Left cardiac atrium (tissue), 4 donors: ENCODE measurements at regions not wholly inside any gene's neighbourhood (a gene's known extent, or its start where the extent isn't known, plus 50 kb on each side); places are given as distances from the start of the nearest gene placed in this dataset.

ENCODE experiments used
- ATAC-seq, 2 donors: fragments of 200-7000 bp; cut with Tn5 transposase; one replicate each; pipeline ENCODE4 v1.9.1; 2020; ENCODE audit warnings: mild to moderate bottlenecking in 2 of 2, moderate library complexity in 2 of 2
- DNase-seq: peaks from one replicate; pipeline ENCODE4 v3.0.0-alpha.2; 2020
- intact Hi-C, 2 donors: fragments of 100-400 bp; cut with DNase I; formaldehyde crosslinking; loops; one replicate each; pipeline versions ENCODE4 v1.14.1 to v1.15.1; 2022 to 2023
- donor health status: DM: no; HTN: yes; CAD: no.
- donor health status: DM: no; HTN: yes; CAD: no; lungs with severe emphysema.
- donor health status: DM: yes; HTN: yes; CAD: no.
- donor health status: Dilated cardiomyopathy.

DNA sequence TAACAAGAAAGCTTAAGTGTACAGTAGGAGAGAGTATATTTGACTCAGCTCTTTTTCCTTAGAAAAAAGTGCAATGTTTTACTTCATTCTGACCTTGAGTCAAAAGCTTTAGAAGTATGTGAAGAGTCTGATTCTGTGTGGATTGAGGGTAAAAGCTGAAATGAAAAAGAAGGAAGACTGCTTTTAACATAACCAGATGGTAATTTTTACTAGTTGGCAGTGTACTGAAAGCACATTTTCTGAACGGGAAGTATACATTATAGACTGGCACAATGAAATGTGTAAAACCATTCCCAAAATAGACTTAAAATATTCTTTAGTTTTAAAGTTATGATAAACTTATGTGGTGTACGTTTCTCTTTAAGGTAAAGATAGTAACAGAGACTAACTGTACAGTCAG lies 197.8 kb upstream of the ZNF717 start:
- intact Hi-C loops = no loop called here
- DNase-seq (no peak), ATAC-seq (no peak)

GRCh38 chr3:75983609-75984290 lies 198.4 kb upstream of the ZNF717 start:
- ATAC-seq = no peak
- intact Hi-C loops = no loop called here
- no peak for DNase-seq

GRCh38 chr3:75985432-75985831 lies 200.1 kb upstream of the ZNF717 start:
- no peak for ATAC-seq
- intact Hi-C loops = no loop called here
- no peak for DNase-seq

GRCh38 chr3:76010252-76010651 lies 224.9 kb upstream of the ZNF717 start:
- ATAC-seq = no peak

GRCh38 chr3:76011121-76011520 lies 225.8 kb upstream of the ZNF717 start:
- intact Hi-C loops = no loop called here
- ATAC-seq = no peak

More at GRCh38 chr3:76010252-76010651, 224.9 kb upstream of the ZNF717 start:
- intact Hi-C loops = no loop called here
- no peak for DNase-seq

GRCh38 chr3:76015496-76015895 lies 230.1 kb upstream of the ZNF717 start:
- DNase-seq (no peak), ATAC-seq (no peak)
- intact Hi-C loops = no loop called here

More at GRCh38 chr3:76011121-76011520, 225.8 kb upstream of the ZNF717 start:
- no peak for DNase-seq

- intact Hi-C loops = no loop called here
- DNase-seq (no peak), ATAC-seq (no peak)
Observed at GRCh38 chr3:76016111-76016510, 230.8 kb upstream of the ZNF717 start.

GRCh38 chr3:76016769-76017439 lies 231.6 kb upstream of the ZNF717 start:
- intact Hi-C loops = no loop called here
- ATAC-seq (no peak), DNase-seq (no peak)

DNA sequence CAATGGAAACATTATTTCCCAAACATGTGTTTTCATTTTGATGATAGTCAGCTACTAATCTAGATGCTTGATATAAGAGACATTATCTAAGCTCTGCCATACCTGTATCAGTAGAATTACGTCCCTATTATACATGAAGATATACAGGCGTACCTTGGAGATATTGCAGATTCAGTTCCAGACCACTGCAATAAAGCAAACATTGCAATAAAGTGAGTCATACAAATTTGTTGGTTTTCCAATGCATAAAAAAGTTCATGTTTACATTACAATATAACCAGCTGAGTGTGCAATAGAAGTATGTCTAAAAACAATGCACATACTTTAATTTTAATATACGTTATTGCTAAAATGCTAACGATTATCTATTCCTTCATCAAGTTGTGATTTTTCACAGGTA lies 236.0 kb upstream of the ZNF717 start:
- intact Hi-C loops = loop anchor here in 1 of 2 donors (10.0 kb wide), 1 partner anchor 1233 kb away; no protein-coding TSS in a partner anchor
- ATAC-seq = no peak
- DNase-seq = no peak

GRCh38 chr3:76024640-76025039 lies 239.3 kb upstream of the ZNF717 start:
- DNase-seq = no peak
- no peak for ATAC-seq
- intact Hi-C loops = loop anchor here in 1 of 2 donors (5.0 to 10.0 kb wide), 2 partner anchors 548 to 1230 kb away; no protein-coding TSS in a partner anchor

DNA sequence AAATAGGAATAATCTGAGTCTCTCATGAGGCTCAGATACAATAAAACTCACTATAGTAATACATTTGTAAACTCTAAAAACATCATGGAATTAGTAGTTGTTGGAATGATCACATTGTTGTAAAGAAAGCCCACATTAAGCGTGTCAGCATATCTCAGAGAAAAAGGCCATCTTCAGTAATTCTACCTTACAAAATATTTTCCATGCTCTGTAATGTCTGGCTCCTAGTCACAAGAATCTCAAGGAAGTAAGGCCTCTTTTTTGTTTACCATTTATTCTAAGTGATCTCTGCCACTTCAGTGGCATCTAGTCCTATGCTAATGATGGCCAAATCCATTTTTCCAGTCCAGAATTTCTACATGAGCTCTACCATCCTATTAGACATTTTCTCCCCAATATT lies 240.2 kb upstream of the ZNF717 start:
- DNase-seq (no peak), ATAC-seq (no peak)
- intact Hi-C loops = loop anchor here in 1 of 2 donors (5.0 to 10.0 kb wide), 2 partner anchors 547 to 1229 kb away; no protein-coding TSS in a partner anchor

GRCh38 chr3:76026379-76026778 lies 241.0 kb upstream of the ZNF717 start:
- intact Hi-C loops = loop anchor here in 1 of 2 donors (5.0 to 10.0 kb wide), 2 partner anchors 546 to 1228 kb away; no protein-coding TSS in a partner anchor
- ATAC-seq (no peak), DNase-seq (no peak)

GRCh38 chr3:76028774-76029173 lies 243.4 kb upstream of the ZNF717 start:
- DNase-seq = no peak
- intact Hi-C loops = loop anchor here in 1 of 2 donors (5.0 to 10.0 kb wide), 2 partner anchors 544 to 1226 kb away; no protein-coding TSS in a partner anchor
- no peak for ATAC-seq

GRCh38 chr3:76034649-76035048 lies 249.3 kb upstream of the ZNF717 start:
- ATAC-seq (no peak), DNase-seq (no peak)
- intact Hi-C loops = no loop called here

DNA sequence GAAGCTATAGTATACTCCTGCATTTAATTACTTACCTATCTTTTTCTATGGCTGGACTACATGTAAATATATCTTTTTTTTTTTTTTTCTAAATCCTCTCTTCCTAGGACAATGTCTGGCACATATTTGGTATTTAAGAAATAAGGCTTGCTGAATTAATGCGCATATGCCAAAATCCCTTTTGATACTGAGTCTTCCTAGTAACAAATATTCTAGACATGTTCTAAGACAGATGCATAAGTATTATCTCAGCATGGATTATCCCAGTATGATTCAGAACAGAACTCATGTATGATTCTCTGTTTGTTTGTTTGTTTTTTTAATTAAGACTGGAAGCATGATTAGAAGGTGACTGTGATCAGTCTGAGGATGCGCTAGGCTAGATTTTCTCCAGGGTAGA lies 249.8 kb upstream of the ZNF717 start:
- intact Hi-C loops = no loop called here
- ATAC-seq (no peak), DNase-seq (no peak)

GRCh38 chr3:76038949-76039348 lies 253.6 kb upstream of the ZNF717 start:
- intact Hi-C loops = no loop called here

DNA sequence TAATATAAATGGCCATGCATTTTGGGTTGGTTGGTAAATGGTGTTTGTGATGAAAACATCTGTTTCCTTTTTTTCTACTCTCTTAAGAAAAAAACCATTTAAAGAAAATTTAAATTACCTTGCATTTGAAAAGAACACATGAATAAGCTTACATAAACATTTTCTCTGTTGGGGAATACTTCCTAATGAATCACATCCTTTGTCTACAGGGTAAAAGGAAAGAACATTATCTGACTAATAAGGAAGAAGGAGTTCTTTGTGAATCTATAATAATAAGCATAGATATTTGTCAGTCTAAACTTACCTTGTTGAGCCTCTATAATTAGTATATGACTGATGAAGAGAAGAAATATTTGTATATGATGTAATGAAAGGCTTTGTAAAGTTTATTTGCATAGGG lies 254.1 kb upstream of the ZNF717 start:
- intact Hi-C loops = no loop called here
- no peak for DNase-seq
- ATAC-seq = no peak

More at GRCh38 chr3:76038949-76039348, 253.6 kb upstream of the ZNF717 start:
- no peak for DNase-seq
- no peak for ATAC-seq

DNA sequence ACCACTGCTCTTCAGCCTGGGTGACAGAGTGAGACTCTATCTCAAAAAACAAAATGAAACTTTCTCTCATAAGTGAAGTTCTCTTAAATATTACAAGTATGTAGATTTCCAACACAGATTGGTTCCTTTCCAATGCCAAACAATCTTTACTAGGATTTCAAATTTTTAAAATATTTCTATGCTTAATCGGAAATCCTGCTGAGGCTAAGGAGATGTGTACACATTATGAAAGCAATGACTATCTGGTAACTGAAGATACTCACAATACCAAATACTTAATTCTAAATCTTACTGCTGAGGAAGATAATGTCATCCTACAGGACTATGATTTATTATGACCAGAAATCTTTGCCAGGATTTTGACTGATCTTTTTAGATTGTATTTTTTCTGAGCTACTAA lies 255.6 kb upstream of the ZNF717 start:
- intact Hi-C loops = no loop called here
- ATAC-seq (no peak), DNase-seq (no peak)

DNA sequence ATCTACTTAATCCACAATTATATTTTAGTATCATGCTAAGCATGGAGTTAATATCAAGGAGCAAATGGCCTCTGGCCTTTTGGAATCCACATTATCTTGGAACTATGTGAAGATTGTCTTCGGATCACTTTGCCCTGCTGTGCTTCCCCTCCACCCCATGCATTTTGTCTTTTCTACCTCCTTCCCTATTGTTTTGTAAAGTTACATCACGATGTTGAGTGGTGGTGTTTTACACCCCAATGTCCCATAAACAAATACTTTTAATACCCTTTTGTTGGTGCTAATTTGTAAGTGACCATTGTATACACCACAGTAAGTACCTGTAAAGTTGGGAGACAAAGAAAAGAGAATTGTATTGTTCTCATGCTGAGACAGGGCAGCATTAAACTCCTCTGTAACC lies 258.4 kb upstream of the ZNF717 start:
- no peak for ATAC-seq
- intact Hi-C loops = no loop called here

More for the DNA sequence above, 258.4 kb upstream of the ZNF717 start:
- no peak for DNase-seq
